H1 (cell line): ENCODE measurements at regions not wholly inside any gene's neighbourhood (a gene's known extent, or its start where the extent isn't known, plus 50 kb on each side); places are given as distances from the start of the nearest gene placed in this dataset.

Experiments
- CTCF ChIA-PET: fragments of 300-600 bp; sonication (Branson Sonifier 250); formaldehyde crosslinking; loops from one replicate; lab custom pipeline; 2021; ENCODE audit not compliant: partially characterized antibody; lab: Charles Lee
- POLR2A ChIA-PET: fragments of 300-600 bp; sonication (Branson Sonifier 250); formaldehyde crosslinking; loops from one replicate; lab custom pipeline; 2021; ENCODE audit warnings: inconsistent platforms; ENCODE audit not compliant: partially characterized antibody; lab: Charles Lee
- DNase-seq, 2 experiments: peaks; one replicate each; pipeline versions ENCODE4 v3.0.0 to v3.0.0-alpha.2; 2010 to 2022; ENCODE audit warnings: low spot score in 2 of 2, low read depth in 1 of 2, mixed read lengths in 1 of 2
- FAIRE-seq: peaks from 2 replicates; lab custom pipeline; 2011; peaks lifted over from hg19 to GRCh38; lab: Jason Lieb, UNC
- H2AFZ ChIP-seq: 2 replicates; pipeline ENCODE4 v1.8.1; 2012; ENCODE audit warnings: low read length, inconsistent platforms
- H2AK5ac ChIP-seq: 2 replicates; pipeline ENCODE4 v1.6.1; 2013; ENCODE audit warnings: low read depth, low read length
- H2BK120ac ChIP-seq: replicated peaks from 2 replicates; pipeline ENCODE3; 2013; ENCODE audit warnings: low read depth, low read length, inconsistent platforms
- H2BK12ac ChIP-seq: 2 replicates; pipeline ENCODE4 v1.6.1; 2013; ENCODE audit warnings: low read depth, low read length
- H2BK15ac ChIP-seq: 2 replicates; pipeline ENCODE4 v1.6.1; 2013; ENCODE audit warnings: low read length
- H2BK20ac ChIP-seq: 2 replicates; pipeline ENCODE4 v1.6.1; 2013; ENCODE audit warnings: low read length
- H2BK5ac ChIP-seq: 2 replicates; pipeline ENCODE4 v1.6.1; 2013; ENCODE audit warnings: low read depth, low read length
- H3K14ac ChIP-seq: 2 replicates; pipeline ENCODE4 v1.6.1; 2013; ENCODE audit warnings: inconsistent platforms; ENCODE audit not compliant: insufficient read length
- H3K18ac ChIP-seq: 2 replicates; pipeline ENCODE4 v1.6.1; 2013; ENCODE audit warnings: low read length; ENCODE audit errors: extremely low read depth
- H3K23ac ChIP-seq: 2 replicates; pipeline ENCODE4 v1.6.1; 2013; ENCODE audit warnings: inconsistent platforms; ENCODE audit not compliant: insufficient read length
- H3K23me2 ChIP-seq: 2 replicates; pipeline ENCODE4 v1.6.1; 2013; ENCODE audit warnings: low read depth, low read length
- H3K27ac ChIP-seq: 2 replicates; pipeline ENCODE4 v1.6.1; 2011; ENCODE audit warnings: low read depth, low read length, inconsistent platforms
- H3K27me3 ChIP-seq, 4 experiments: replicated peaks in 1 of 4; 1 replicate in 1 of 4; 2 replicates in 3 of 4; pipeline versions ENCODE4 v1.6.1 to v1.8.1; 2011 to 2013; ENCODE audit warnings: low read length in 3 of 4, mild to moderate bottlenecking in 3 of 4, inconsistent platforms in 2 of 4, mixed read lengths in 2 of 4, moderate library complexity in 1 of 4; ENCODE audit not compliant: control insufficient read depth in 3 of 4, insufficient read depth in 3 of 4; ENCODE audit errors: extremely low read depth in 1 of 4
- H3K36me3 ChIP-seq, 4 experiments: 2 replicates each; pipeline versions ENCODE4 v1.6.1 to v1.8.1; 2011 to 2013; ENCODE audit warnings: mild to moderate bottlenecking in 4 of 4, low read length in 3 of 4, moderate library complexity in 2 of 4, control low read depth in 1 of 4, inconsistent platforms in 1 of 4; ENCODE audit not compliant: insufficient read depth in 4 of 4, control insufficient read depth in 2 of 4
- H3K4ac ChIP-seq: replicated peaks from 2 replicates; pipeline ENCODE3; 2013; ENCODE audit warnings: low read length, low read depth, mixed read lengths, inconsistent platforms; ENCODE audit not compliant: insufficient read length
- H3K4me1 ChIP-seq, 4 experiments: replicated peaks in 1 of 4; 1 replicate in 1 of 4; 2 replicates in 3 of 4; pipeline versions ENCODE4 v1.6.1 to v1.8.1; 2011 to 2013; ENCODE audit warnings: low read length in 3 of 4, inconsistent platforms in 2 of 4, mixed read lengths in 1 of 4; ENCODE audit not compliant: insufficient read depth in 4 of 4, control insufficient read depth in 3 of 4
- H3K4me2 ChIP-seq, 2 experiments: 2 replicates each; pipeline versions ENCODE4 v1.6.1 to v1.8.1; 2011 to 2013; ENCODE audit warnings: low read depth in 2 of 2, low read length in 2 of 2, control low read depth in 1 of 2, inconsistent platforms in 1 of 2, mild to moderate bottlenecking in 1 of 2; ENCODE audit not compliant: insufficient read depth in 1 of 2
- H3K4me3 ChIP-seq, 4 experiments: fragments of 200-600, 300-600 bp in 1 of 4; sonication (generic), shearing (Covaris generic), sonication (Bioruptor Twin) in 1 of 4; 2 replicates each; pipeline versions ENCODE4 v1.5.1 to v1.8.1; 2011 to 2016; ENCODE audit warnings: low read length in 4 of 4, low read depth in 3 of 4, control low read depth in 2 of 4, inconsistent platforms in 2 of 4, mild to moderate bottlenecking in 2 of 4, mixed read lengths in 1 of 4, moderate library complexity in 1 of 4; ENCODE audit not compliant: insufficient read depth in 2 of 4; ENCODE audit errors: extremely low read depth in 1 of 4
- H3K56ac ChIP-seq: replicated peaks from 2 replicates; pipeline ENCODE3; 2013; ENCODE audit warnings: low read depth, mild to moderate bottlenecking, mixed read lengths, low read length, inconsistent platforms; ENCODE audit not compliant: insufficient read length
- H3K79me1 ChIP-seq: 2 replicates; pipeline ENCODE4 v1.6.1; 2013; ENCODE audit warnings: low read depth, low read length, control low read depth
- H3K79me2 ChIP-seq, 2 experiments: 2 replicates each; pipeline versions ENCODE4 v1.6.1 to v1.8.1; 2012 to 2013; ENCODE audit warnings: low read length in 2 of 2, mild to moderate bottlenecking in 2 of 2, inconsistent platforms in 1 of 2; ENCODE audit not compliant: insufficient read depth in 2 of 2, control insufficient read depth in 1 of 2
- H3K9ac ChIP-seq, 4 experiments: replicated peaks in 1 of 4; 1 replicate in 1 of 4; 2 replicates in 3 of 4; pipeline versions ENCODE4 v1.6.1 to v1.8.1; 2011 to 2013; ENCODE audit warnings: low read depth in 3 of 4, low read length in 3 of 4, control low read depth in 2 of 4, mild to moderate bottlenecking in 2 of 4, moderate library complexity in 2 of 4, inconsistent platforms in 1 of 4; ENCODE audit errors: extremely low read depth in 1 of 4
- H3K9me3 ChIP-seq, 2 experiments: 2 replicates each; pipeline versions ENCODE4 v1.6.1 to v1.8.1; 2012 to 2013; ENCODE audit warnings: mild to moderate bottlenecking in 2 of 2, moderate library complexity in 2 of 2, control low read depth in 1 of 2, inconsistent platforms in 1 of 2, low read depth in 1 of 2, low read length in 1 of 2, mixed read lengths in 1 of 2; ENCODE audit not compliant: insufficient read depth in 2 of 2
- H4K20me1 ChIP-seq, 2 experiments: replicated peaks in 1 of 2; 2 replicates each; pipeline versions ENCODE3 to v1.8.1; 2011 to 2013; ENCODE audit warnings: inconsistent platforms in 2 of 2, low read length in 2 of 2, mild to moderate bottlenecking in 1 of 2; ENCODE audit not compliant: insufficient read depth in 2 of 2, control insufficient read depth in 1 of 2
- H4K5ac ChIP-seq: 2 replicates; pipeline ENCODE4 v1.6.1; 2013; ENCODE audit warnings: low read length, low read depth, mixed read lengths, inconsistent platforms; ENCODE audit not compliant: insufficient read length
- H4K8ac ChIP-seq: 2 replicates; pipeline ENCODE4 v1.8.0; 2013; ENCODE audit warnings: mild to moderate bottlenecking, moderate library complexity, low read length, inconsistent platforms; ENCODE audit not compliant: insufficient read depth; ENCODE audit errors: extremely low read depth
- H4K91ac ChIP-seq: replicated peaks from 2 replicates; pipeline ENCODE3; 2013; ENCODE audit warnings: low read length, mixed read lengths, inconsistent platforms; ENCODE audit not compliant: insufficient read length
- FOSL1 ChIP-seq: IDR thresholded peaks from 2 replicates; pipeline ENCODE4 v1.6.1; 2011; ENCODE audit warnings: mild to moderate bottlenecking, low read depth, low read length, moderate library complexity; ENCODE audit not compliant: insufficient read depth
- POU5F1 ChIP-seq: IDR thresholded peaks from 2 replicates; pipeline ENCODE4 v1.6.1; 2011; ENCODE audit warnings: low read depth, mild to moderate bottlenecking, low read length, moderate library complexity
- RAD21 ChIP-seq, 2 experiments: IDR thresholded peaks in 1 of 2; conservative IDR thresholded peaks in 1 of 2; 2 replicates each; pipeline ENCODE4 v1.6.1; 2011; ENCODE audit warnings: low read depth in 2 of 2, low read length in 2 of 2, improper control_type of control experiment in 1 of 2, inconsistent platforms in 1 of 2, mild to moderate bottlenecking in 1 of 2, moderate library complexity in 1 of 2
- RFX5 ChIP-seq: IDR thresholded peaks from 2 replicates; pipeline ENCODE4 v1.6.1; 2011; ENCODE audit warnings: low read depth, low read length, improper control_type of control experiment, borderline replicate concordance
- SP4 ChIP-seq: IDR thresholded peaks from 2 replicates; pipeline ENCODE4 v1.6.1; 2012; ENCODE audit warnings: low read length, inconsistent platforms
- WGBS, 2 experiments: shearing (Covaris generic) in 1 of 2; methylation state at CpG; one replicate each; pipeline versions ENCODE4 v1.1.6 to v1.1.7; 2013 to 2015; ENCODE audit warnings: low lambda C conversion rate in 2 of 2, mixed read lengths in 2 of 2, inconsistent platforms in 1 of 2, low coverage in 1 of 2, missing lambda C conversion rate in 1 of 2; ENCODE audit not compliant: insufficient replicate concordance in 2 of 2, insufficient coverage in 1 of 2, insufficient read length in 1 of 2; ENCODE audit errors: extremely low coverage in 1 of 2, missing lambda C conversion rate in 1 of 2; 5-methylcytosine and 5-hydroxymethylcytosine counted together

DNA sequence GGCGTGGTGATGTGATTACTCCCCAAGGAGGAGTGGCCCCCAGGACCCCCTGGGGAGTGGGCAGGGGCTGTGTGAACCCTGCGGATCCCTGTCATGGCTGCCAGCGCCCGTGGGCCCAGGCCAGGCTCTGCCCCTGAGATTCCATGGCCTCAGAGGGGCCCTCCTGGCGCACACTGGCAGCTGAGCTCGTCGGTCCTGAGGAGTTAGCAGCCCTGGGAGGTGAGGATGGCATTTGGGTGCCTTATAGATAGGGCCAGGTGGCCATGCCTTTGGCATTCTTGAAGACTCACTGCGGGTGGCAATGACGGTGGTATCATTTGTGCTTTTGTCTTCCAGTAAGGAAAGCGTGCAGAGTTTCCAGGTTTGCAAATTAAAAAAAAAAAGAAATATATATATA lies 146.8 kb upstream of the GSE1 start:
- Histone ChIP-seq H3K4me2 (no peak overlapping the region), H3K23me2 (peaks cover 7% of the 10 kb centered on the region), H2BK120ac (no peak overlapping the region), H2AFZ (no peak overlapping the region), H3K9me3 (no peaks in the 10 kb centered on the region), H2BK20ac (no peak overlapping the region), H2AK5ac (no peak overlapping the region), H3K14ac (no peak overlapping the region), H3K4ac (no peak overlapping the region), H3K9ac (no peak overlapping the region), H3K79me1 (no peaks in the 10 kb centered on the region), H3K79me2 (no peaks in the 10 kb centered on the region), H4K8ac (no peak overlapping the region), H3K4me1 (peaks cover 0 to 14% (median 9%) of the 10 kb centered on the region in 4 experiments; a peak in 6 of 7 replicates), H2BK15ac (no peak overlapping the region), H4K20me1 (peaks cover 2 to 4% of the 10 kb centered on the region in 2 experiments), H3K4me3 (no peak overlapping the region), H3K27ac (no peak overlapping the region), H3K18ac (no peak overlapping the region), H3K27me3 (peaks cover 5 to 33% (median 18%) of the 10 kb centered on the region in 4 experiments; a peak in 6 of 7 replicates), H2BK5ac (no peak overlapping the region), H3K36me3 (no peaks in the 10 kb centered on the region), H3K23ac (no peak overlapping the region), H4K91ac (no peak overlapping the region), H2BK12ac (no peak overlapping the region), H4K5ac (no peak overlapping the region), H3K56ac (no peak overlapping the region)
- no peak for DNase-seq
- POLR2A ChIA-PET, result interaction anchor here (1.4 kb wide), 1 partner anchor 13 kb away, joined by 3 read pairs; no protein-coding TSS in a partner anchor
- 89% methylated on average over 9 of the region's 10 CpGs; no CpG with 5 or more reads in 1 of the 2 experiments for WGBS, 2 experiments
- FAIRE-seq, result no peak
- CTCF ChIA-PET, result interaction anchor here (0.8 to 15.1 kb wide), 16 partner anchors 10 to 233 kb away, joined by 3 to 277 read pairs (median 5); no protein-coding TSS in a partner anchor
- TF ChIP-seq SP4 (no peak), RFX5 (no peak), FOSL1 (no peak), POU5F1 (no peak), RAD21 (IDR thresholded peaks at IDR 0.05 in 1 of 2, conservative IDR thresholded peaks at IDR 0.05 in 1 of 2; ENCODE audit: low read depth in 2 of 2, low read length in 2 of 2) (no peak)
